ENCODE measurements at regions not wholly inside any gene's neighbourhood (a gene's known extent, or its start where the extent isn't known, plus 50 kb on each side); places are given as distances from the start of the nearest gene placed in this dataset.

GRCh38 chr14:84042992-84043391, 1487.0 kb upstream of the FLRT2 start:
- in situ Hi-C loops (cut with MboI; ENCODE audit: low sequenced_read_pairs, unreplicated experiment), result no loop called here
- no peak for TF ChIP-seq CTCF (IDR thresholded peaks at IDR 0.05; ENCODE audit: borderline replicate concordance, control extremely low read depth, extremely low read depth, insufficient read depth, missing control alignments)
- DNase-seq (ENCODE audit: low spot score), result no peak

GRCh38 chr14:84064316-84065125, 1465.4 kb upstream of the FLRT2 start:
- no peak for TF ChIP-seq CTCF (IDR thresholded peaks at IDR 0.05; ENCODE audit: borderline replicate concordance, control extremely low read depth, extremely low read depth, insufficient read depth, missing control alignments)
- in situ Hi-C loops (cut with MboI; ENCODE audit: low sequenced_read_pairs, unreplicated experiment), result no loop called here
- no peak for DNase-seq (ENCODE audit: low spot score)

GRCh38 chr14:84065811-84066210, 1464.1 kb upstream of the FLRT2 start:
- no peak for DNase-seq (ENCODE audit: low spot score)
- no peak for TF ChIP-seq CTCF (IDR thresholded peaks at IDR 0.05; ENCODE audit: borderline replicate concordance, control extremely low read depth, extremely low read depth, insufficient read depth, missing control alignments)
- in situ Hi-C loops (cut with MboI; ENCODE audit: low sequenced_read_pairs, unreplicated experiment), result no loop called here

- in situ Hi-C loops (cut with MboI; ENCODE audit: low sequenced_read_pairs, unreplicated experiment), result no loop called here
- no peak for TF ChIP-seq CTCF (IDR thresholded peaks at IDR 0.05; ENCODE audit: borderline replicate concordance, control extremely low read depth, extremely low read depth, insufficient read depth, missing control alignments)
- no peak for DNase-seq (ENCODE audit: low spot score)
These were observed 1461.7 kb upstream of the FLRT2 start for GRCh38 chr14:84068288-84068687.

GRCh38 chr14:84071061-84071460, 1458.9 kb upstream of the FLRT2 start:
- no peak for TF ChIP-seq CTCF (IDR thresholded peaks at IDR 0.05; ENCODE audit: borderline replicate concordance, control extremely low read depth, extremely low read depth, insufficient read depth, missing control alignments)
- in situ Hi-C loops (cut with MboI; ENCODE audit: low sequenced_read_pairs, unreplicated experiment), result no loop called here
- DNase-seq (ENCODE audit: low spot score), result no peak

- TF ChIP-seq CTCF (IDR thresholded peaks at IDR 0.05; ENCODE audit: borderline replicate concordance, control extremely low read depth, extremely low read depth, insufficient read depth, missing control alignments), result no peak
- DNase-seq (ENCODE audit: low spot score), result no peak
- in situ Hi-C loops (cut with MboI; ENCODE audit: low sequenced_read_pairs, unreplicated experiment), result no loop called here
These were observed 1455.3 kb upstream of the FLRT2 start for GRCh38 chr14:84074626-84075025.

Data from GM13976 (cell line).